HepG2 (cell line): ENCODE measurements at regions not wholly inside any gene's neighbourhood (a gene's known extent, or its start where the extent isn't known, plus 50 kb on each side); places are given as distances from the start of the nearest gene placed in this dataset.

Experiments used
- ATAC-seq: fragments of 200-7000 bp; cut with Tn5 transposase; 3 replicates; pipeline ENCODE4 v1.9.1; 2020; ENCODE audit warnings: mild to moderate bottlenecking, moderate library complexity
- BruUV-seq: library from RNA; stranded (reverse); fragments of 400-500 nt; replicated peaks from 2 replicates; lab custom pipeline; 2021; lab: Mats Ljungman, UMichigan
- CTCF ChIA-PET: fragments of 300-600 bp; formaldehyde crosslinking; extraction: SDS; loops from one replicate; lab custom pipeline; 2021; ENCODE audit warnings: low total read pairs, inconsistent platforms, low intra/inter-chr PET ratio; lab: Yijun Ruan, JAX
- POLR2A ChIA-PET: fragments of 350-600 bp; sonication (Branson Sonifier 250); formaldehyde crosslinking; loops from one replicate; lab custom pipeline; 2020; ENCODE audit warnings: antibody characterized with exemption, inconsistent platforms; lab: Yijun Ruan, JAX
- DNase-seq: peaks from one replicate; pipeline ENCODE4 v3.0.0-alpha.2; 2015; ENCODE audit warnings: low spot score
- FAIRE-seq: peaks from 3 replicates; lab custom pipeline; 2011; peaks lifted over from hg19 to GRCh38; lab: Jason Lieb, UNC
- H2AFZ ChIP-seq: one replicate; pipeline ENCODE4 v1.6.1; 2011; ENCODE audit warnings: low read length, inconsistent platforms
- H3K27ac ChIP-seq: fragments of 300-600 bp; 3 replicates; pipeline ENCODE4 v1.8.0; 2011; ENCODE audit warnings: mixed run types, mild to moderate bottlenecking, mixed read lengths, low read length, inconsistent platforms; ENCODE audit not compliant: insufficient read depth; ENCODE audit errors: extremely low read length
- H3K27me3 ChIP-seq, 2 experiments: fragments of 200-600 bp in 1 of 2; 2 replicates in 1 of 2; 3 replicates in 1 of 2; pipeline versions ENCODE4 v1.6.0 to v1.8.0; 2011; ENCODE audit warnings: low read length in 2 of 2, mild to moderate bottlenecking in 2 of 2, moderate library complexity in 2 of 2, inconsistent platforms in 1 of 2; ENCODE audit not compliant: insufficient read depth in 2 of 2, control insufficient read depth in 1 of 2
- H3K36me3 ChIP-seq, 2 experiments: fragments of 200-600 bp in 1 of 2; replicated peaks in 1 of 2; 2 replicates in 1 of 2; 3 replicates in 1 of 2; pipeline versions ENCODE4 v1.5.1 to v1.8.0; 2011; ENCODE audit warnings: low read length in 2 of 2, inconsistent platforms in 1 of 2; ENCODE audit not compliant: insufficient read depth in 2 of 2, control insufficient read depth in 1 of 2
- H3K4me1 ChIP-seq: 2 replicates; pipeline ENCODE4 v1.5.1; 2012; ENCODE audit warnings: low read length, inconsistent platforms; ENCODE audit not compliant: insufficient read depth
- H3K4me2 ChIP-seq: 2 replicates; pipeline ENCODE4 v1.6.0; 2011; ENCODE audit warnings: low read depth, low read length, inconsistent platforms
- H3K4me3 ChIP-seq, 3 experiments: fragments of 200-600 bp in 1 of 3; sonication (generic), shearing (Covaris generic) in 1 of 3; replicated peaks in 1 of 3; 2 replicates each; pipeline ENCODE4 v1.5.1; 2011 to 2016; ENCODE audit warnings: low read length in 3 of 3, inconsistent platforms in 2 of 3, low read depth in 2 of 3, mild to moderate bottlenecking in 2 of 3, control low read depth in 1 of 3, mixed read lengths in 1 of 3; ENCODE audit not compliant: insufficient read depth in 1 of 3
- H3K79me2 ChIP-seq: one replicate; pipeline ENCODE4 v1.6.1; 2011; ENCODE audit warnings: low read length, inconsistent platforms; ENCODE audit not compliant: insufficient read depth
- H3K9ac ChIP-seq: 2 replicates; pipeline ENCODE4 v1.6.0; 2011; ENCODE audit warnings: mild to moderate bottlenecking, low read depth, low read length, inconsistent platforms; ENCODE audit not compliant: insufficient read depth
- H3K9me3 ChIP-seq: 2 replicates; pipeline ENCODE4 v1.5.1; 2012; ENCODE audit warnings: mild to moderate bottlenecking, low read length
- H4K20me1 ChIP-seq: 2 replicates; pipeline ENCODE4 v1.6.0; 2011; ENCODE audit warnings: inconsistent platforms, mild to moderate bottlenecking, low read length, moderate library complexity; ENCODE audit not compliant: insufficient read depth
- GLMP ChIP-seq: sonication (generic); formaldehyde crosslinking; IDR thresholded peaks from 2 replicates; pipeline ENCODE4 v1.9.0; 2021; ENCODE audit warnings: missing genetic modification reagents, mild to moderate bottlenecking, borderline replicate concordance
- KLF16 ChIP-seq, 2 experiments: sonication (generic) in 1 of 2; formaldehyde crosslinking in 1 of 2; IDR thresholded peaks; 2 replicates each; pipeline versions ENCODE4 v1.6.1 to v1.8.0; 2016 to 2023; ENCODE audit warnings: missing genetic modification reagents in 2 of 2, missing compliant biosample characterization in 1 of 2
- SNAI1 ChIP-seq: sonication (generic); formaldehyde crosslinking; IDR thresholded peaks from 2 replicates; pipeline ENCODE4 v1.5.0; 2020; ENCODE audit warnings: mild to moderate bottlenecking, missing genetic modification reagents, borderline replicate concordance
- SOX13 ChIP-seq, 3 experiments: fragments of 450-650 bp in 1 of 3; sonication (generic) in 1 of 3; formaldehyde crosslinking in 1 of 3; IDR thresholded peaks in 2 of 3; conservative IDR thresholded peaks in 1 of 3; 2 replicates each; pipeline versions ENCODE4 v1.5.0 to v1.6.1; 2016 to 2020; ENCODE audit warnings: antibody characterized with exemption in 1 of 3, mild to moderate bottlenecking in 1 of 3, missing compliant biosample characterization in 1 of 3, missing genetic modification reagents in 1 of 3, moderate library complexity in 1 of 3
- ZNF646 ChIP-seq: sonication (generic); formaldehyde crosslinking; IDR thresholded peaks from 2 replicates; pipeline ENCODE4 v1.9.0; 2021; ENCODE audit warnings: mild to moderate bottlenecking, missing genetic modification reagents
- ZNF788 ChIP-seq: sonication (generic); formaldehyde crosslinking; IDR thresholded peaks from 2 replicates; pipeline ENCODE4 v1.5.0; 2020; ENCODE audit warnings: mild to moderate bottlenecking, missing genetic modification reagents, borderline replicate concordance
- ZSCAN12 ChIP-seq: sonication (generic); formaldehyde crosslinking; IDR thresholded peaks from 2 replicates; pipeline ENCODE4 v1.9.0; 2021; ENCODE audit warnings: mild to moderate bottlenecking, missing genetic modification reagents
- in situ Hi-C: cut with HindIII; loops from 2 replicates; pipeline ENCODE4 v1.10.0; 2017; ENCODE audit warnings: low pct_unique_long_range_greater_than_20kb; ENCODE audit not compliant: extremely low pct_ligation_motif_present
- intact Hi-C: fragments of 100-400 bp; cut with micrococcal nuclease; formaldehyde crosslinking; loops from one replicate; pipeline ENCODE4 v1.10.0; 2022; ENCODE audit not compliant: unreplicated experiment
- TF ChIP-seq, protein P1 (sequence below): sonication (generic); formaldehyde crosslinking; IDR thresholded peaks from 2 replicates; pipeline ENCODE4 v1.5.0; 2020; ENCODE audit warnings: missing genetic modification reagents
- TF ChIP-seq, protein P2 (sequence below): sonication (generic); formaldehyde crosslinking; IDR thresholded peaks from 2 replicates; pipeline ENCODE4 v1.9.0; 2021; ENCODE audit warnings: missing genetic modification reagents, borderline replicate concordance

DNA sequence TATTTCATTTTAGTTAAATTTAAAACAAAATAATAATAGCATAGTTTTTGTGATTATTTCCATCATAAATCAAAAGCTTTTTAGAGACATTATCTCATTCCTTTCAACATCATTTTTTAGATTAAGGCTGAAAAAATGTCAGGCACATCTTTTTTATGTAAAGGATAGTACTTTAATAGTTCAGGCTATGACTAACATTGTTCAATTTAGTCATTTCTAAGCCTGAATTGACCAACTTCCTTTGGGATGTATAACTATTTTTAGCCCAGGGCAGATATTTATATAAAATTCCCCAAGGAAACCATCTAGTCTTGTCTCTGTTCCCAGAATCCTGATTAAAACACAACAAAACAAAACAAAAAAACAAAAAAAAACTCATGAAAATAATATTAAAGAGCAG lies 145.6 kb upstream of the PCDH18 start:
- ChIA-PET CTCF (no interaction called here), POLR2A (no interaction called here)
- TF ChIP-seq KLF16 (CRISPR knock-in tag; IDR thresholded peaks at IDR 0.05) = no peak
- TF ChIP-seq SOX13 (IDR thresholded peaks at IDR 0.05) = no peak
- no peak for TF ChIP-seq SOX13 (CRISPR knock-in tag; conservative IDR thresholded peaks at IDR 0.05 in 1 of 2, IDR thresholded peaks at IDR 0.05 in 1 of 2)
- TF ChIP-seq, protein P1, sequence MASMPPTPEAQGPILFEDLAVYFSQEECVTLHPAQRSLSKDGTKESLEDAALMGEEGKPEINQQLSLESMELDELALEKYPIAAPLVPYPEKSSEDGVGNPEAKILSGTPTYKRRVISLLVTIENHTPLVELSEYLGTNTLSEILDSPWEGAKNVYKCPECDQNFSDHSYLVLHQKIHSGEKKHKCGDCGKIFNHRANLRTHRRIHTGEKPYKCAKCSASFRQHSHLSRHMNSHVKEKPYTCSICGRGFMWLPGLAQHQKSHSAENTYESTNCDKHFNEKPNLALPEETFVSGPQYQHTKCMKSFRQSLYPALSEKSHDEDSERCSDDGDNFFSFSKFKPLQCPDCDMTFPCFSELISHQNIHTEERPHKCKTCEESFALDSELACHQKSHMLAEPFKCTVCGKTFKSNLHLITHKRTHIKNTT = no peak
- TF ChIP-seq ZSCAN12 (CRISPR knock-in tag) = no peak
- no peak for TF ChIP-seq ZNF788 (CRISPR knock-in tag)
- no peak for TF ChIP-seq GLMP (CRISPR knock-in tag)
- TF ChIP-seq SNAI1 (CRISPR knock-in tag) = no peak
- no peak for TF ChIP-seq ZNF646 (CRISPR knock-in tag)
- TF ChIP-seq, protein P2, sequence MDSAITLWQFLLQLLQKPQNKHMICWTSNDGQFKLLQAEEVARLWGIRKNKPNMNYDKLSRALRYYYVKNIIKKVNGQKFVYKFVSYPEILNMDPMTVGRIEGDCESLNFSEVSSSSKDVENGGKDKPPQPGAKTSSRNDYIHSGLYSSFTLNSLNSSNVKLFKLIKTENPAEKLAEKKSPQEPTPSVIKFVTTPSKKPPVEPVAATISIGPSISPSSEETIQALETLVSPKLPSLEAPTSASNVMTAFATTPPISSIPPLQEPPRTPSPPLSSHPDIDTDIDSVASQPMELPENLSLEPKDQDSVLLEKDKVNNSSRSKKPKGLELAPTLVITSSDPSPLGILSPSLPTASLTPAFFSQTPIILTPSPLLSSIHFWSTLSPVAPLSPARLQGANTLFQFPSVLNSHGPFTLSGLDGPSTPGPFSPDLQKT (CRISPR knock-in tag) = no peak
- H2AFZ ChIP-seq = no peak overlapping the region
- ATAC-seq (no peak), DNase-seq (no peak), FAIRE-seq (no peak)
- H4K20me1 ChIP-seq = no peaks in the 10 kb centered on the region
- intact Hi-C loops (no loop called here), in situ Hi-C loops (no loop called here)
- no peaks in the 10 kb centered on the region for H3K79me2 ChIP-seq
- H3K9ac ChIP-seq = no peak overlapping the region
- H3K27me3 ChIP-seq = no peaks in the 10 kb centered on the region
- H3K27ac ChIP-seq = no peak overlapping the region
- BruUV-seq = no TSS peak
- no peaks in the 10 kb centered on the region for H3K4me1 ChIP-seq
- no peaks in the 10 kb centered on the region for H3K36me3 ChIP-seq
- H3K9me3 ChIP-seq = no peaks in the 10 kb centered on the region
- H3K4me2 ChIP-seq = no peak overlapping the region
- no peak overlapping the region for H3K4me3 ChIP-seq
